Transverse colon (tissue), 4 donors: ENCODE measurements at regions not wholly inside any gene's neighbourhood (a gene's known extent, or its start where the extent isn't known, plus 50 kb on each side); places are given as distances from the start of the nearest gene placed in this dataset.

Experiments
- CTCF ChIP-seq, 5 experiments: fragments of 200-600 bp in 3 of 5; fragments of 450-650 bp in 2 of 5; sonication (generic) in 3 of 5; IDR thresholded peaks; 1 replicate in 2 of 5; 2 replicates in 3 of 5; pipeline ENCODE4 v1.5.1; 2016 to 2017; ENCODE audit warnings: antibody characterized with exemption in 5 of 5, inconsistent platforms in 3 of 5, mild to moderate bottlenecking in 2 of 5, moderate library complexity in 1 of 5
- POLR2A ChIP-seq: fragments of 450-650 bp; IDR thresholded peaks from one replicate; pipeline ENCODE4 v1.6.1; 2016; ENCODE audit warnings: antibody characterized with exemption, mild to moderate bottlenecking, moderate library complexity
- POLR2AphosphoS5 ChIP-seq, 3 donors: sonication (generic); formaldehyde crosslinking; IDR thresholded peaks; one replicate each; pipeline ENCODE4 v1.6.1; 2016; ENCODE audit warnings: antibody characterized with exemption in 3 of 3

GRCh38 chr14:76271041-76271755, 104.7 kb upstream of the ESRRB start:
- TF ChIP-seq CTCF (IDR thresholded peaks at IDR 0.05) (no peak), POLR2AphosphoS5 (IDR thresholded peaks at IDR 0.05) (no peak), POLR2A (no peak)
